ENCODE measurements at regions not wholly inside any gene's neighbourhood (a gene's known extent, or its start where the extent isn't known, plus 50 kb on each side); places are given as distances from the start of the nearest gene placed in this dataset.

DNA sequence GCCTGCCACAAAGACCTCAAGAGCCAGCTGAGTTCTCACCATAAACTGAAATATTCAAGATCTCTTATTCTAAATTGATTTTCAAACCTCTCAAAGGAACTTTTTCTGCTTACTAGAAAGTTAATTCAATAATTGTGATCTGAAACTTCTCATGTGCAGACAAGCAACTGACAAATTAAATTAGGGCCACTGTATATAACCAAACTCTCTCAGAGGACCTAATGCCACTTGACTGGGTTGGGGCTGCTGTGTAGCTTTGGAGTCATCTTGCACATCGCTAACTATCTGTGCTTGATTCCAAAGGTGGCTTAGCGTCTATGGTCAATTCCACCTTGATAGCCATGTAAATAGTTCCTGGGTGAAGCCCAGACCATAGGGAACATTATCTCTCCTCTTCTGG lies 345.2 kb downstream of the GPR37 start:
- no peaks in the 10 kb centered on the region for H3K9me3 ChIP-seq (ENCODE audit: control insufficient read depth, insufficient read depth, low read length)
- H3K4me3 ChIP-seq (ENCODE audit: low read depth, low read length) = no peak overlapping the region
- POLR2A ChIA-PET = no interaction called here
- CTCF ChIA-PET = no interaction called here
- H3K27ac ChIP-seq (ENCODE audit: low read depth, low read length) = no peak overlapping the region
- DNase-seq (ENCODE audit: low read depth, low spot score) = no peak
- TF ChIP-seq, protein P1, sequence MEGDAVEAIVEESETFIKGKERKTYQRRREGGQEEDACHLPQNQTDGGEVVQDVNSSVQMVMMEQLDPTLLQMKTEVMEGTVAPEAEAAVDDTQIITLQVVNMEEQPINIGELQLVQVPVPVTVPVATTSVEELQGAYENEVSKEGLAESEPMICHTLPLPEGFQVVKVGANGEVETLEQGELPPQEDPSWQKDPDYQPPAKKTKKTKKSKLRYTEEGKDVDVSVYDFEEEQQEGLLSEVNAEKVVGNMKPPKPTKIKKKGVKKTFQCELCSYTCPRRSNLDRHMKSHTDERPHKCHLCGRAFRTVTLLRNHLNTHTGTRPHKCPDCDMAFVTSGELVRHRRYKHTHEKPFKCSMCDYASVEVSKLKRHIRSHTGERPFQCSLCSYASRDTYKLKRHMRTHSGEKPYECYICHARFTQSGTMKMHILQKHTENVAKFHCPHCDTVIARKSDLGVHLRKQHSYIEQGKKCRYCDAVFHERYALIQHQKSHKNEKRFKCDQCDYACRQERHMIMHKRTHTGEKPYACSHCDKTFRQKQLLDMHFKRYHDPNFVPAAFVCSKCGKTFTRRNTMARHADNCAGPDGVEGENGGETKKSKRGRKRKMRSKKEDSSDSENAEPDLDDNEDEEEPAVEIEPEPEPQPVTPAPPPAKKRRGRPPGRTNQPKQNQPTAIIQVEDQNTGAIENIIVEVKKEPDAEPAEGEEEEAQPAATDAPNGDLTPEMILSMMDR (IDR thresholded peaks at IDR 0.05; ENCODE audit: low read depth, low read length) = no peak
- H3K27me3 ChIP-seq (ENCODE audit: control insufficient read depth, insufficient read depth, low read length) = no peaks in the 10 kb centered on the region

GRCh38 chr7:124413029-124413428 lies 352.6 kb downstream of the GPR37 start:
- Histone ChIP-seq H3K27ac (ENCODE audit: low read depth, low read length) (no peak overlapping the region), H3K4me3 (ENCODE audit: low read depth, low read length) (no peak overlapping the region), H3K9me3 (ENCODE audit: control insufficient read depth, insufficient read depth, low read length) (no peaks in the 10 kb centered on the region), H3K27me3 (ENCODE audit: control insufficient read depth, insufficient read depth, low read length) (no peaks in the 10 kb centered on the region)
- TF ChIP-seq, protein P1 (IDR thresholded peaks at IDR 0.05; ENCODE audit: low read depth, low read length) = no peak
- DNase-seq (ENCODE audit: low read depth, low spot score) = no peak
- POLR2A ChIA-PET = no interaction called here
- CTCF ChIA-PET = no interaction called here

DNA sequence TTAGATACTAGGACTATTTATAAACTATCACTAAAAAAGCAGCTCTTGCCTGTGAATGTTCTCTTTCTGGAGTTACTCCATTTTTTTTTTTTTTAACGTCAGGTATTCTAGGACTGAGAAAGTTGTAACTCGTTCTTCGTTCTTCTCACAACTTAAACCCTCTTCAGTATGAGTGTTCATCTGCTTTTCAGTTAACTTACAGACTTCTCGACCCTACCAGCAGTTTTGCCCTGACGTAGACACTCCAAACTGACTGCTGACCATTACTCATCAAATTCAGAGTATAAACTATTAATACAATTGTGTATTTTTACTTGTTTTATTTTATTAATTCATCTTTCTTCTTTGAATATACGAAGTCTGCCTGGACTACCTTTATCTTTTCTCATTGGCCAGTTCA lies 353.1 kb downstream of the GPR37 start:
- no peak for DNase-seq (ENCODE audit: low read depth, low spot score)
- peak overlapping the region; percentile 8; the same call in 1 of the 2 replicates for H3K4me3 ChIP-seq (ENCODE audit: low read depth, low read length)
- no peaks in the 10 kb centered on the region for H3K27me3 ChIP-seq (ENCODE audit: control insufficient read depth, insufficient read depth, low read length)
- TF ChIP-seq, protein P1 (IDR thresholded peaks at IDR 0.05; ENCODE audit: low read depth, low read length) = no peak
- no peaks in the 10 kb centered on the region for H3K9me3 ChIP-seq (ENCODE audit: control insufficient read depth, insufficient read depth, low read length)
- H3K27ac ChIP-seq (ENCODE audit: low read depth, low read length) = no peak overlapping the region
- POLR2A ChIA-PET = no interaction called here
- CTCF ChIA-PET = no interaction called here

GRCh38 chr7:124411796-124412195 lies 353.8 kb downstream of the GPR37 start:
- TF ChIP-seq, protein P1 (IDR thresholded peaks at IDR 0.05; ENCODE audit: low read depth, low read length) = no peak
- CTCF ChIA-PET = no interaction called here
- DNase-seq (ENCODE audit: low read depth, low spot score) = no peak
- no peaks in the 10 kb centered on the region for H3K9me3 ChIP-seq (ENCODE audit: control insufficient read depth, insufficient read depth, low read length)
- H3K4me3 ChIP-seq (ENCODE audit: low read depth, low read length) = no peak overlapping the region
- no peak overlapping the region for H3K27ac ChIP-seq (ENCODE audit: low read depth, low read length)
- H3K27me3 ChIP-seq (ENCODE audit: control insufficient read depth, insufficient read depth, low read length) = no peaks in the 10 kb centered on the region
- POLR2A ChIA-PET = no interaction called here

DNA sequence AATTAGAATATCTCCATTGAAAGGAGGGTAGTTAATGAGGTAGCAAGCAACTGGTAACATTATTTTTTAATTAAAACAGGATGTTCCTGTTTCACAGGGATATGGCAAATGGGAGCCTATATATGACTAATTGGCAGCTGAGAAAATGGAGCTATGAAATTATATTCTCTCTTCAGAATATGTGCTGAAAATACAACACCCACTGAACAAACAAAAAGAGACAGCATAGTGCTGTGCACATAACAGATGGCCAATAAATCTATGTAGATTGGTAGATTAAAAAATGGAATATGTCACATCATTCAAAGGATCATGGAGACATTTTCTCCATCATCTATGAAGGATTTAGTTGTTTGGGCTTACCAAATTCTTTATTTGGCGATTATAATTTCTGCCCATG lies 362.0 kb downstream of the GPR37 start:
- TF ChIP-seq, protein P1 (IDR thresholded peaks at IDR 0.05; ENCODE audit: low read depth, low read length) = no peak
- Histone ChIP-seq H3K4me3 (ENCODE audit: low read depth, low read length) (no peak overlapping the region), H3K9me3 (ENCODE audit: control insufficient read depth, insufficient read depth, low read length) (no peaks in the 10 kb centered on the region), H3K27ac (ENCODE audit: low read depth, low read length) (no peak overlapping the region), H3K27me3 (ENCODE audit: control insufficient read depth, insufficient read depth, low read length) (no peaks in the 10 kb centered on the region)
- no peak for DNase-seq (ENCODE audit: low read depth, low spot score)
- ChIA-PET CTCF (interaction anchor here (1.1 to 1.8 kb wide), 2 partner anchors 128 to 381 kb away, joined by 3 to 4 read pairs; no protein-coding TSS in a partner anchor), POLR2A (no interaction called here)

Data from AG04450 (cell line).